HepG2 (cell line): ENCODE measurements at regions not wholly inside any gene's neighbourhood (a gene's known extent, or its start where the extent isn't known, plus 50 kb on each side); places are given as distances from the start of the nearest gene placed in this dataset.

Experiments
- ATAC-seq: fragments of 200-7000 bp; cut with Tn5 transposase; 3 replicates; pipeline ENCODE4 v1.9.1; 2020; ENCODE audit warnings: mild to moderate bottlenecking, moderate library complexity
- BruUV-seq: library from RNA; stranded (reverse); fragments of 400-500 nt; replicated peaks from 2 replicates; lab custom pipeline; 2021; lab: Mats Ljungman, UMichigan
- CTCF ChIA-PET: fragments of 300-600 bp; formaldehyde crosslinking; extraction: SDS; loops from one replicate; lab custom pipeline; 2021; ENCODE audit warnings: low total read pairs, inconsistent platforms, low intra/inter-chr PET ratio; lab: Yijun Ruan, JAX
- POLR2A ChIA-PET: fragments of 350-600 bp; sonication (Branson Sonifier 250); formaldehyde crosslinking; loops from one replicate; lab custom pipeline; 2020; ENCODE audit warnings: antibody characterized with exemption, inconsistent platforms; lab: Yijun Ruan, JAX
- DNase-seq: peaks from one replicate; pipeline ENCODE4 v3.0.0-alpha.2; 2015; ENCODE audit warnings: low spot score
- FAIRE-seq: peaks from 3 replicates; lab custom pipeline; 2011; peaks lifted over from hg19 to GRCh38; lab: Jason Lieb, UNC
- H2AFZ ChIP-seq: one replicate; pipeline ENCODE4 v1.6.1; 2011; ENCODE audit warnings: low read length, inconsistent platforms
- H3K27ac ChIP-seq: fragments of 300-600 bp; 3 replicates; pipeline ENCODE4 v1.8.0; 2011; ENCODE audit warnings: mixed run types, mild to moderate bottlenecking, mixed read lengths, low read length, inconsistent platforms; ENCODE audit not compliant: insufficient read depth; ENCODE audit errors: extremely low read length
- H3K27me3 ChIP-seq, 2 experiments: fragments of 200-600 bp in 1 of 2; 2 replicates in 1 of 2; 3 replicates in 1 of 2; pipeline versions ENCODE4 v1.6.0 to v1.8.0; 2011; ENCODE audit warnings: low read length in 2 of 2, mild to moderate bottlenecking in 2 of 2, moderate library complexity in 2 of 2, inconsistent platforms in 1 of 2; ENCODE audit not compliant: insufficient read depth in 2 of 2, control insufficient read depth in 1 of 2
- H3K36me3 ChIP-seq, 2 experiments: fragments of 200-600 bp in 1 of 2; replicated peaks in 1 of 2; 2 replicates in 1 of 2; 3 replicates in 1 of 2; pipeline versions ENCODE4 v1.5.1 to v1.8.0; 2011; ENCODE audit warnings: low read length in 2 of 2, inconsistent platforms in 1 of 2; ENCODE audit not compliant: insufficient read depth in 2 of 2, control insufficient read depth in 1 of 2
- H3K4me1 ChIP-seq: 2 replicates; pipeline ENCODE4 v1.5.1; 2012; ENCODE audit warnings: low read length, inconsistent platforms; ENCODE audit not compliant: insufficient read depth
- H3K4me2 ChIP-seq: 2 replicates; pipeline ENCODE4 v1.6.0; 2011; ENCODE audit warnings: low read depth, low read length, inconsistent platforms
- H3K4me3 ChIP-seq, 3 experiments: fragments of 200-600 bp in 1 of 3; sonication (generic), shearing (Covaris generic) in 1 of 3; replicated peaks in 1 of 3; 2 replicates each; pipeline ENCODE4 v1.5.1; 2011 to 2016; ENCODE audit warnings: low read length in 3 of 3, inconsistent platforms in 2 of 3, low read depth in 2 of 3, mild to moderate bottlenecking in 2 of 3, control low read depth in 1 of 3, mixed read lengths in 1 of 3; ENCODE audit not compliant: insufficient read depth in 1 of 3
- H3K79me2 ChIP-seq: one replicate; pipeline ENCODE4 v1.6.1; 2011; ENCODE audit warnings: low read length, inconsistent platforms; ENCODE audit not compliant: insufficient read depth
- H3K9ac ChIP-seq: 2 replicates; pipeline ENCODE4 v1.6.0; 2011; ENCODE audit warnings: mild to moderate bottlenecking, low read depth, low read length, inconsistent platforms; ENCODE audit not compliant: insufficient read depth
- H3K9me3 ChIP-seq: 2 replicates; pipeline ENCODE4 v1.5.1; 2012; ENCODE audit warnings: mild to moderate bottlenecking, low read length
- H4K20me1 ChIP-seq: 2 replicates; pipeline ENCODE4 v1.6.0; 2011; ENCODE audit warnings: inconsistent platforms, mild to moderate bottlenecking, low read length, moderate library complexity; ENCODE audit not compliant: insufficient read depth
- CEBPB ChIP-seq: IDR thresholded peaks from 2 replicates; pipeline ENCODE4 v1.6.1; 2011; ENCODE audit warnings: low read depth, low read length, improper control_type of control experiment, borderline replicate concordance
- KMT2B ChIP-seq: IDR thresholded peaks from 2 replicates; pipeline ENCODE4 v1.6.1; 2016; ENCODE audit warnings: missing genetic modification reagents, missing compliant biosample characterization
- NR3C1 ChIP-seq: sonication (generic); formaldehyde crosslinking; IDR thresholded peaks from 2 replicates; pipeline ENCODE4 v1.4.0; 2020; ENCODE audit warnings: missing genetic modification reagents
- STAT5B ChIP-seq: sonication (generic); formaldehyde crosslinking; IDR thresholded peaks from 2 replicates; pipeline ENCODE4 v1.4.0; 2020; ENCODE audit warnings: missing genetic modification reagents
- SUZ12 ChIP-seq: fragments of 150-350 bp; IDR thresholded peaks from 2 replicates; pipeline ENCODE4 v1.6.1; 2014; ENCODE audit warnings: low read depth, low read length
- ZNF761 ChIP-seq: sonication (generic); formaldehyde crosslinking; conservative IDR thresholded peaks from 2 replicates; pipeline ENCODE4 v1.4.0; 2020; ENCODE audit warnings: mild to moderate bottlenecking, missing genetic modification reagents
- WGBS: methylation state at CpG from one replicate; pipeline ENCODE4 v1.1.6; 2017; ENCODE audit warnings: low lambda C conversion rate; 5-methylcytosine and 5-hydroxymethylcytosine counted together
- in situ Hi-C: cut with HindIII; loops from 2 replicates; pipeline ENCODE4 v1.10.0; 2017; ENCODE audit warnings: low pct_unique_long_range_greater_than_20kb; ENCODE audit not compliant: extremely low pct_ligation_motif_present
- intact Hi-C: fragments of 100-400 bp; cut with micrococcal nuclease; formaldehyde crosslinking; loops from one replicate; pipeline ENCODE4 v1.10.0; 2022; ENCODE audit not compliant: unreplicated experiment
- TF ChIP-seq, protein P1 (sequence below): IDR thresholded peaks from 2 replicates; pipeline ENCODE4 v1.6.1; 2016; ENCODE audit warnings: control low read depth
- TF ChIP-seq, protein P2 (sequence below), 2 experiments: IDR thresholded peaks; 2 replicates each; pipeline ENCODE4 v1.6.1; 2011 to 2012; ENCODE audit warnings: low read length in 2 of 2, borderline replicate concordance in 1 of 2, low read depth in 1 of 2, mild to moderate bottlenecking in 1 of 2, moderate library complexity in 1 of 2
- TF ChIP-seq, protein P3 (sequence below): sonication (generic); formaldehyde crosslinking; IDR thresholded peaks from 2 replicates; pipeline ENCODE4 v1.8.0; 2022; ENCODE audit warnings: mild to moderate bottlenecking, missing genetic modification reagents, borderline replicate concordance

GRCh38 chr5:51476431-51476830 lies 93.2 kb downstream of the ISL1 start:
- no peaks in the 10 kb centered on the region for H3K4me1 ChIP-seq
- H3K9ac ChIP-seq: no peak overlapping the region
- no peaks in the 10 kb centered on the region for H3K79me2 ChIP-seq
- H3K9me3 ChIP-seq: no peaks in the 10 kb centered on the region
- intact Hi-C loops (no loop called here), in situ Hi-C loops (no loop called here)
- no peak overlapping the region for H3K27ac ChIP-seq
- CTCF ChIA-PET: no interaction called here
- H3K4me3 ChIP-seq: no peak overlapping the region
- H3K4me2 ChIP-seq: no peak overlapping the region
- TF ChIP-seq CEBPB (peak; percentile 72; the same call in 1 of the 2 replicates), KMT2B (no peak)
- no peak for ATAC-seq
- H3K36me3 ChIP-seq: no peaks in the 10 kb centered on the region
- H4K20me1 ChIP-seq: no peaks in the 10 kb centered on the region
- FAIRE-seq: no peak
- H3K27me3 ChIP-seq: no peaks in the 10 kb centered on the region
- H2AFZ ChIP-seq: no peak overlapping the region
- POLR2A ChIA-PET: no interaction called here
- no peak for DNase-seq
- BruUV-seq: no TSS peak

GRCh38 chr5:51479840-51480239 lies 96.6 kb downstream of the ISL1 start:
- BruUV-seq: no TSS peak
- Histone ChIP-seq H4K20me1 (no peaks in the 10 kb centered on the region), H3K4me3 (no peak overlapping the region), H3K36me3 (no peaks in the 10 kb centered on the region), H2AFZ (no peak overlapping the region), H3K4me1 (no peaks in the 10 kb centered on the region), H3K27ac (no peak overlapping the region), H3K9ac (no peak overlapping the region), H3K79me2 (no peaks in the 10 kb centered on the region), H3K27me3 (no peaks in the 10 kb centered on the region), H3K9me3 (no peaks in the 10 kb centered on the region), H3K4me2 (no peak overlapping the region)
- ATAC-seq: no peak
- 13% methylated on average over 1 of the region's 1 CpG for WGBS
- intact Hi-C loops: no loop called here
- in situ Hi-C loops: no loop called here
- DNase-seq: no peak
- ChIA-PET CTCF (no interaction called here), POLR2A (no interaction called here)
- no peak for FAIRE-seq
- TF ChIP-seq NR3C1 (no peak), ZNF761 (CRISPR knock-in tag) (no peak), SUZ12 (no peak), STAT5B (no peak)
- TF ChIP-seq, protein P1, sequence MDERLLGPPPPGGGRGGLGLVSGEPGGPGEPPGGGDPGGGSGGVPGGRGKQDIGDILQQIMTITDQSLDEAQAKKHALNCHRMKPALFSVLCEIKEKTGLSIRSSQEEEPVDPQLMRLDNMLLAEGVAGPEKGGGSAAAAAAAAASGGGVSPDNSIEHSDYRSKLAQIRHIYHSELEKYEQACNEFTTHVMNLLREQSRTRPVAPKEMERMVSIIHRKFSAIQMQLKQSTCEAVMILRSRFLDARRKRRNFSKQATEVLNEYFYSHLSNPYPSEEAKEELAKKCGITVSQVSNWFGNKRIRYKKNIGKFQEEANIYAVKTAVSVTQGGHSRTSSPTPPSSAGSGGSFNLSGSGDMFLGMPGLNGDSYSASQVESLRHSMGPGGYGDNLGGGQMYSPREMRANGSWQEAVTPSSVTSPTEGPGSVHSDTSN (CRISPR knock-in tag): no peak
- TF ChIP-seq, protein P2, sequence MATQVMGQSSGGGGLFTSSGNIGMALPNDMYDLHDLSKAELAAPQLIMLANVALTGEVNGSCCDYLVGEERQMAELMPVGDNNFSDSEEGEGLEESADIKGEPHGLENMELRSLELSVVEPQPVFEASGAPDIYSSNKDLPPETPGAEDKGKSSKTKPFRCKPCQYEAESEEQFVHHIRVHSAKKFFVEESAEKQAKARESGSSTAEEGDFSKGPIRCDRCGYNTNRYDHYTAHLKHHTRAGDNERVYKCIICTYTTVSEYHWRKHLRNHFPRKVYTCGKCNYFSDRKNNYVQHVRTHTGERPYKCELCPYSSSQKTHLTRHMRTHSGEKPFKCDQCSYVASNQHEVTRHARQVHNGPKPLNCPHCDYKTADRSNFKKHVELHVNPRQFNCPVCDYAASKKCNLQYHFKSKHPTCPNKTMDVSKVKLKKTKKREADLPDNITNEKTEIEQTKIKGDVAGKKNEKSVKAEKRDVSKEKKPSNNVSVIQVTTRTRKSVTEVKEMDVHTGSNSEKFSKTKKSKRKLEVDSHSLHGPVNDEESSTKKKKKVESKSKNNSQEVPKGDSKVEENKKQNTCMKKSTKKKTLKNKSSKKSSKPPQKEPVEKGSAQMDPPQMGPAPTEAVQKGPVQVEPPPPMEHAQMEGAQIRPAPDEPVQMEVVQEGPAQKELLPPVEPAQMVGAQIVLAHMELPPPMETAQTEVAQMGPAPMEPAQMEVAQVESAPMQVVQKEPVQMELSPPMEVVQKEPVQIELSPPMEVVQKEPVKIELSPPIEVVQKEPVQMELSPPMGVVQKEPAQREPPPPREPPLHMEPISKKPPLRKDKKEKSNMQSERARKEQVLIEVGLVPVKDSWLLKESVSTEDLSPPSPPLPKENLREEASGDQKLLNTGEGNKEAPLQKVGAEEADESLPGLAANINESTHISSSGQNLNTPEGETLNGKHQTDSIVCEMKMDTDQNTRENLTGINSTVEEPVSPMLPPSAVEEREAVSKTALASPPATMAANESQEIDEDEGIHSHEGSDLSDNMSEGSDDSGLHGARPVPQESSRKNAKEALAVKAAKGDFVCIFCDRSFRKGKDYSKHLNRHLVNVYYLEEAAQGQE (IDR thresholded peaks at IDR 0.05; ENCODE audit: borderline replicate concordance in 1 of 2, low read depth in 1 of 2, low read length in 2 of 2): no peak
- TF ChIP-seq, protein P3, sequence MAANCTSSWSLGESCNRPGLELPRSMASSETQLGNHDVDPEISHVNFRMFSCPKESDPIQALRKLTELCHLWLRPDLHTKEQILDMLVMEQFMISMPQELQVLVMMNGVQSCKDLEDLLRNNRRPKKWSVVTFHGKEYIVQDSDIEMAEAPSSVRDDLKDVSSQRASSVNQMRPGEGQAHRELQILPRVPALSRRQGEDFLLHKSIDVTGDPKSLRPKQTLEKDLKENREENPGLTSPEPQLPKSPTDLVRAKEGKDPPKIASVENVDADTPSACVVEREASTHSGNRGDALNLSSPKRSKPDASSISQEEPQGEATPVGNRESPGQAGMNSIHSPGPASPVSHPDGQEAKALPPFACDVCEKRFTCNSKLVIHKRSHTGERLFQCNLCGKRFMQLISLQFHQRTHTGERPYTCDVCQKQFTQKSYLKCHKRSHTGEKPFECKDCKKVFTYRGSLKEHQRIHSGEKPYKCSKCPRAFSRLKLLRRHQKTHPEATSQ (CRISPR knock-in tag): no peak
